Liver (tissue), 3 donors: ENCODE measurements at regions not wholly inside any gene's neighbourhood (a gene's known extent, or its start where the extent isn't known, plus 50 kb on each side); places are given as distances from the start of the nearest gene placed in this dataset.

ENCODE experiments used
- ATF3 ChIP-seq: IDR thresholded peaks from 2 replicates; pipeline ENCODE4 v1.6.1; 2016; ENCODE audit warnings: antibody characterized with exemption
- FOXA1 ChIP-seq: IDR thresholded peaks from 2 replicates; pipeline ENCODE4 v1.6.1; 2016; ENCODE audit warnings: antibody characterized with exemption
- GABPA ChIP-seq, 2 donors: IDR thresholded peaks in 1 of 2; conservative IDR thresholded peaks in 1 of 2; 2 replicates each; pipeline ENCODE4 v1.6.1; 2016; ENCODE audit warnings: antibody characterized with exemption in 2 of 2, mild to moderate bottlenecking in 1 of 2, moderate library complexity in 1 of 2
- MAX ChIP-seq: IDR thresholded peaks from 2 replicates; pipeline ENCODE4 v1.6.1; 2016; ENCODE audit warnings: antibody characterized with exemption
- NR2F2 ChIP-seq: IDR thresholded peaks from 2 replicates; pipeline ENCODE4 v1.6.1; 2016; ENCODE audit warnings: antibody characterized with exemption
- REST ChIP-seq: IDR thresholded peaks from 2 replicates; pipeline ENCODE4 v1.6.1; 2016; ENCODE audit warnings: antibody characterized with exemption, mild to moderate bottlenecking
- RXRA ChIP-seq, 2 donors: IDR thresholded peaks; 2 replicates each; pipeline ENCODE4 v1.6.1; 2017 to 2018; ENCODE audit warnings: antibody characterized with exemption in 2 of 2, mild to moderate bottlenecking in 1 of 2
- TAF1 ChIP-seq: conservative IDR thresholded peaks from 2 replicates; pipeline ENCODE4 v1.6.1; 2016; ENCODE audit warnings: antibody characterized with exemption, mild to moderate bottlenecking
- TF ChIP-seq, protein P1 (sequence below): fragments of 150-350 bp; IDR thresholded peaks from 2 replicates; pipeline ENCODE4 v1.5.1; 2017; ENCODE audit warnings: improper control_type of control experiment, low read depth, low read length; ENCODE audit not compliant: missing input control
- donor health status: healthy.
- donor health status: healthy.

DNA sequence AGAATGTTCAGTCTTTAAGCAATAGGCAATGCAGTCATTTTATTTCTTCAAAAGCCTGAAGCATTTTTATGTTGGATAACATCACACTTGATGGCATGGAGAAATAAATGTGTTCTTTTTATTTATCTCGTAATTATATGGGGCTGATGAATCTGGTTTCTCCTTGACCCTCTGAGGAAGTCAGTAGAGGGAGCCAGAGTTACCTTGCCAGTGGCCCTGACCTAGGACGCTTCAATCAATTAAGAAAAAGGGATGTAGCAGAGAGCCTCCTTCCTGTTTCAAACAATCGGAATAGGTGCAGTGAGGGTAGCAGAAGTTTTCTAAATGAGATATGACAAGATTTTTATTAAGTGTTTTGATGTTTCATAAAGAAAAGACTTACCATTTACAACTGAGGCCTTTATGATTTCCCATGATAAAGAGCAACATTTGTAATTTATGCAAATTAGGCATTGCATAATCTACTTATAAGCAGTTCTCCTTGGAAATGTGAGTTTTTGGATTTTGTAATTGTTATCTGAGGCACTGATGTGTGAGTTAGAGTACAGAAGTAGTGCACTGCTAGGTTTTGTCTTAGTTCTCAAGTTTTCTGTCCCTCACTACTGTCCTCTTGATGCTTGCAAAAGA lies 129.1 kb downstream of the RAP2B start:
- TF ChIP-seq RXRA (IDR thresholded peaks at IDR 0.05) (no peak), GABPA (IDR thresholded peaks at IDR 0.05 in 1 of 2, conservative IDR thresholded peaks at IDR 0.05 in 1 of 2) (no peak), MAX (no peak), ATF3 (no peak), REST (no peak), TAF1 (no peak), FOXA1 (no peak), NR2F2 (no peak)
- TF ChIP-seq, protein P1, sequence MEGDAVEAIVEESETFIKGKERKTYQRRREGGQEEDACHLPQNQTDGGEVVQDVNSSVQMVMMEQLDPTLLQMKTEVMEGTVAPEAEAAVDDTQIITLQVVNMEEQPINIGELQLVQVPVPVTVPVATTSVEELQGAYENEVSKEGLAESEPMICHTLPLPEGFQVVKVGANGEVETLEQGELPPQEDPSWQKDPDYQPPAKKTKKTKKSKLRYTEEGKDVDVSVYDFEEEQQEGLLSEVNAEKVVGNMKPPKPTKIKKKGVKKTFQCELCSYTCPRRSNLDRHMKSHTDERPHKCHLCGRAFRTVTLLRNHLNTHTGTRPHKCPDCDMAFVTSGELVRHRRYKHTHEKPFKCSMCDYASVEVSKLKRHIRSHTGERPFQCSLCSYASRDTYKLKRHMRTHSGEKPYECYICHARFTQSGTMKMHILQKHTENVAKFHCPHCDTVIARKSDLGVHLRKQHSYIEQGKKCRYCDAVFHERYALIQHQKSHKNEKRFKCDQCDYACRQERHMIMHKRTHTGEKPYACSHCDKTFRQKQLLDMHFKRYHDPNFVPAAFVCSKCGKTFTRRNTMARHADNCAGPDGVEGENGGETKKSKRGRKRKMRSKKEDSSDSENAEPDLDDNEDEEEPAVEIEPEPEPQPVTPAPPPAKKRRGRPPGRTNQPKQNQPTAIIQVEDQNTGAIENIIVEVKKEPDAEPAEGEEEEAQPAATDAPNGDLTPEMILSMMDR: peak; percentile 11
